DOHH2 (cell line): ENCODE measurements at regions not wholly inside any gene's neighbourhood (a gene's known extent, or its start where the extent isn't known, plus 50 kb on each side); places are given as distances from the start of the nearest gene placed in this dataset.

Experiments
- EZH2phosphoT487 ChIP-seq: fragments of 200-600 bp; sonication (generic); IDR thresholded peaks from 2 replicates; pipeline ENCODE4 v1.6.1; 2017; ENCODE audit warnings: borderline replicate concordance, mild to moderate bottlenecking, antibody characterized with exemption, low read length, moderate library complexity, mixed read lengths
- TF ChIP-seq, protein P1 (sequence below): fragments of 200-600 bp; sonication (generic); IDR thresholded peaks from one replicate; pipeline ENCODE4 v1.5.1; 2014; ENCODE audit warnings: antibody characterized with exemption, mild to moderate bottlenecking, low read depth, low read length; ENCODE audit not compliant: poor library complexity, severe bottlenecking

DNA sequence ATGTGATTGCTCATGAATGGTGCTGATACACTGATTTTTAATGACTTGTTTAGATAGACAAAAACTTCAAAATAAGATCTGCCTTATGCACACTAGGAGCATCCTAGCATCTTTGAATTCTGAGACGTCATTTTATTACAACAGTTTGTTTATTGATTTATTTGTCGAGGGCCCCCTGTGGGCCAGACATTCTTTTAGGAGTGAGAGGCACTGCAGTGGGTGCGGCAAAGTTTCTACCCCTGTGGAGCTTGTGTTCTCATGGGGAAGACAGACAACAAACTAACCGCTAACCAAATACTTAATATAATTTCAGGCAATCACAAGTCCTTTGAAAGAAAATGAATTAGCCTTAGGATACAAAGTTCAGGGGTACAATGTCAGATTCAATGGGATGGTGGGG lies 363.1 kb downstream of the RPS24 start:
- TF ChIP-seq, protein P1, sequence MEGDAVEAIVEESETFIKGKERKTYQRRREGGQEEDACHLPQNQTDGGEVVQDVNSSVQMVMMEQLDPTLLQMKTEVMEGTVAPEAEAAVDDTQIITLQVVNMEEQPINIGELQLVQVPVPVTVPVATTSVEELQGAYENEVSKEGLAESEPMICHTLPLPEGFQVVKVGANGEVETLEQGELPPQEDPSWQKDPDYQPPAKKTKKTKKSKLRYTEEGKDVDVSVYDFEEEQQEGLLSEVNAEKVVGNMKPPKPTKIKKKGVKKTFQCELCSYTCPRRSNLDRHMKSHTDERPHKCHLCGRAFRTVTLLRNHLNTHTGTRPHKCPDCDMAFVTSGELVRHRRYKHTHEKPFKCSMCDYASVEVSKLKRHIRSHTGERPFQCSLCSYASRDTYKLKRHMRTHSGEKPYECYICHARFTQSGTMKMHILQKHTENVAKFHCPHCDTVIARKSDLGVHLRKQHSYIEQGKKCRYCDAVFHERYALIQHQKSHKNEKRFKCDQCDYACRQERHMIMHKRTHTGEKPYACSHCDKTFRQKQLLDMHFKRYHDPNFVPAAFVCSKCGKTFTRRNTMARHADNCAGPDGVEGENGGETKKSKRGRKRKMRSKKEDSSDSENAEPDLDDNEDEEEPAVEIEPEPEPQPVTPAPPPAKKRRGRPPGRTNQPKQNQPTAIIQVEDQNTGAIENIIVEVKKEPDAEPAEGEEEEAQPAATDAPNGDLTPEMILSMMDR = no peak
- no peak for TF ChIP-seq EZH2phosphoT487
